Skeletal muscle satellite cell (primary cell): ENCODE measurements at regions not wholly inside any gene's neighbourhood (a gene's known extent, or its start where the extent isn't known, plus 50 kb on each side); places are given as distances from the start of the nearest gene placed in this dataset.
A peak's percentile ranks its signal among the peaks of the same experiment; 100 is the strongest.

Experiments used
- H3K27me3 ChIP-seq: 2 replicates; pipeline ENCODE4 v1.7.0; 2013; ENCODE audit warnings: low read length; ENCODE audit not compliant: control insufficient read depth, insufficient read depth
- H3K36me3 ChIP-seq: 2 replicates; pipeline ENCODE4 v1.7.0; 2013; ENCODE audit warnings: mild to moderate bottlenecking, control low read depth, low read length; ENCODE audit not compliant: insufficient read depth
- H3K4me1 ChIP-seq: 2 replicates; pipeline ENCODE4 v1.7.0; 2013; ENCODE audit warnings: low read length; ENCODE audit not compliant: control insufficient read depth, insufficient read depth
- H3K4me2 ChIP-seq: 2 replicates; pipeline ENCODE4 v1.7.0; 2013; ENCODE audit warnings: mild to moderate bottlenecking, low read length
- H3K4me3 ChIP-seq: 2 replicates; pipeline ENCODE4 v1.7.0; 2013; ENCODE audit warnings: low read length
- H3K9ac ChIP-seq: 2 replicates; pipeline ENCODE4 v1.7.0; 2013; ENCODE audit warnings: mild to moderate bottlenecking, low read depth, low read length, moderate library complexity
- H3K9me3 ChIP-seq: replicated peaks from 2 replicates; pipeline ENCODE4 v1.7.0; 2013; ENCODE audit warnings: mild to moderate bottlenecking, control low read depth, low read length

GRCh38 chr12:77247542-77247941 is 182.2 kb upstream of the E2F7 start:
- no peak overlapping the region for H3K9ac ChIP-seq

GRCh38 chr12:77243345-77243744 is 178.0 kb upstream of the E2F7 start:
- H3K4me3 ChIP-seq = no peak overlapping the region
- no peak overlapping the region for H3K9ac ChIP-seq
- H3K4me2 ChIP-seq = no peak overlapping the region
- no peaks in the 10 kb centered on the region for H3K27me3 ChIP-seq
- H3K36me3 ChIP-seq = no peaks in the 10 kb centered on the region
- H3K4me1 ChIP-seq = no peaks in the 10 kb centered on the region
- no peaks in the 10 kb centered on the region for H3K9me3 ChIP-seq

More at GRCh38 chr12:77247542-77247941, 182.2 kb upstream of the E2F7 start:
- no peaks in the 10 kb centered on the region for H3K4me1 ChIP-seq
- H3K9me3 ChIP-seq = no peaks in the 10 kb centered on the region
- H3K4me3 ChIP-seq = no peak overlapping the region
- no peaks in the 10 kb centered on the region for H3K36me3 ChIP-seq
- H3K4me2 ChIP-seq = no peak overlapping the region
- no peaks in the 10 kb centered on the region for H3K27me3 ChIP-seq

GRCh38 chr12:77239617-77240016 is 174.2 kb upstream of the E2F7 start:
- H3K4me2 ChIP-seq = no peak overlapping the region
- H3K9me3 ChIP-seq = no peaks in the 10 kb centered on the region
- H3K9ac ChIP-seq = no peak overlapping the region
- H3K27me3 ChIP-seq = no peaks in the 10 kb centered on the region
- H3K36me3 ChIP-seq = no peaks in the 10 kb centered on the region
- no peak overlapping the region for H3K4me3 ChIP-seq
- no peaks in the 10 kb centered on the region for H3K4me1 ChIP-seq

- H3K4me2 ChIP-seq = no peak overlapping the region
- no peaks in the 10 kb centered on the region for H3K9me3 ChIP-seq
- no peak overlapping the region for H3K9ac ChIP-seq
These were observed 173.0 kb upstream of the E2F7 start for GRCh38 chr12:77238335-77238734.

GRCh38 chr12:77237896-77238295 is 172.5 kb upstream of the E2F7 start:
- Histone ChIP-seq H3K4me1 (no peaks in the 10 kb centered on the region), H3K9me3 (no peaks in the 10 kb centered on the region), H3K27me3 (no peaks in the 10 kb centered on the region), H3K4me3 (no peak overlapping the region), H3K4me2 (no peak overlapping the region), H3K36me3 (no peaks in the 10 kb centered on the region), H3K9ac (no peak overlapping the region)

More at GRCh38 chr12:77238335-77238734, 173.0 kb upstream of the E2F7 start:
- H3K36me3 ChIP-seq = no peaks in the 10 kb centered on the region
- H3K27me3 ChIP-seq = no peaks in the 10 kb centered on the region
- no peaks in the 10 kb centered on the region for H3K4me1 ChIP-seq
- H3K4me3 ChIP-seq = no peak overlapping the region

GRCh38 chr12:77236066-77236465 is 170.7 kb upstream of the E2F7 start:
- Histone ChIP-seq H3K4me2 (no peak overlapping the region), H3K9ac (no peak overlapping the region), H3K4me1 (peaks cover 11% of the 10 kb centered on the region), H3K27me3 (no peaks in the 10 kb centered on the region), H3K36me3 (no peaks in the 10 kb centered on the region), H3K9me3 (no peaks in the 10 kb centered on the region), H3K4me3 (no peak overlapping the region)

- H3K4me1 ChIP-seq = peaks cover 23% of the 10 kb centered on the region
- no peak overlapping the region for H3K9ac ChIP-seq
- no peaks in the 10 kb centered on the region for H3K36me3 ChIP-seq
- no peaks in the 10 kb centered on the region for H3K9me3 ChIP-seq
- no peak overlapping the region for H3K4me2 ChIP-seq
- no peaks in the 10 kb centered on the region for H3K27me3 ChIP-seq
- H3K4me3 ChIP-seq = no peak overlapping the region
These were observed 166.7 kb upstream of the E2F7 start for GRCh38 chr12:77232045-77232444.

GRCh38 chr12:77231501-77231918 is 166.1 kb upstream of the E2F7 start:
- Histone ChIP-seq H3K9ac (no peak overlapping the region), H3K4me2 (no peak overlapping the region), H3K4me3 (no peak overlapping the region), H3K27me3 (no peaks in the 10 kb centered on the region), H3K9me3 (no peaks in the 10 kb centered on the region), H3K36me3 (no peaks in the 10 kb centered on the region), H3K4me1 (peaks cover 23% of the 10 kb centered on the region)

GRCh38 chr12:77229640-77230442 is 164.5 kb upstream of the E2F7 start:
- H3K9ac ChIP-seq = no peak overlapping the region
- peak overlapping the region; percentile 19 for H3K4me2 ChIP-seq
- H3K4me1 ChIP-seq = peaks cover 23% of the 10 kb centered on the region
- H3K9me3 ChIP-seq = no peaks in the 10 kb centered on the region
- no peaks in the 10 kb centered on the region for H3K27me3 ChIP-seq
- no peak overlapping the region for H3K4me3 ChIP-seq
- H3K36me3 ChIP-seq = no peaks in the 10 kb centered on the region

- no peak overlapping the region for H3K4me3 ChIP-seq
- H3K36me3 ChIP-seq = no peaks in the 10 kb centered on the region
These were observed 163.0 kb upstream of the E2F7 start for GRCh38 chr12:77228376-77228775.

GRCh38 chr12:77226368-77226767 is 161.0 kb upstream of the E2F7 start:
- Histone ChIP-seq H3K4me3 (no peak overlapping the region), H3K9me3 (no peaks in the 10 kb centered on the region), H3K36me3 (no peaks in the 10 kb centered on the region), H3K4me1 (peaks cover 13% of the 10 kb centered on the region), H3K9ac (no peak overlapping the region), H3K27me3 (no peaks in the 10 kb centered on the region), H3K4me2 (no peak overlapping the region)

More at GRCh38 chr12:77228376-77228775, 163.0 kb upstream of the E2F7 start:
- no peaks in the 10 kb centered on the region for H3K9me3 ChIP-seq
- no peak overlapping the region for H3K9ac ChIP-seq
- no peak overlapping the region for H3K4me2 ChIP-seq
- H3K4me1 ChIP-seq = peaks cover 23% of the 10 kb centered on the region
- H3K27me3 ChIP-seq = no peaks in the 10 kb centered on the region

- no peak overlapping the region for H3K4me2 ChIP-seq
- no peaks in the 10 kb centered on the region for H3K36me3 ChIP-seq
- peaks cover 12% of the 10 kb centered on the region for H3K4me1 ChIP-seq
- no peaks in the 10 kb centered on the region for H3K27me3 ChIP-seq
- H3K9ac ChIP-seq = no peak overlapping the region
- H3K9me3 ChIP-seq = no peaks in the 10 kb centered on the region
- H3K4me3 ChIP-seq = no peak overlapping the region
These were observed 160.0 kb upstream of the E2F7 start for GRCh38 chr12:77225373-77225772.
